Upper lobe of right lung (tissue), 1 donor: ENCODE measurements at regions not wholly inside any gene's neighbourhood (a gene's known extent, or its start where the extent isn't known, plus 50 kb on each side); places are given as distances from the start of the nearest gene placed in this dataset.

Source experiments
- ATAC-seq: fragments of 200-7000 bp; cut with Tn5 transposase; one replicate; pipeline ENCODE4 v1.9.1; 2020; ENCODE audit warnings: mild to moderate bottlenecking, moderate library complexity
- DNase-seq: peaks from one replicate; pipeline ENCODE4 v3.0.0-alpha.2; 2020
- H3K27ac ChIP-seq: fragments of 200-600 bp; one replicate; pipeline ENCODE4 v1.8.0; 2022
- H3K27me3 ChIP-seq: fragments of 200-600 bp; one replicate; pipeline ENCODE4 v1.8.0; 2022; ENCODE audit warnings: mild to moderate bottlenecking
- H3K36me3 ChIP-seq: fragments of 200-600 bp; one replicate; pipeline ENCODE4 v1.8.0; 2022
- H3K4me1 ChIP-seq: fragments of 200-600 bp; one replicate; pipeline ENCODE4 v1.8.0; 2022
- H3K4me3 ChIP-seq: fragments of 200-600 bp; one replicate; pipeline ENCODE4 v1.8.0; 2022; ENCODE audit warnings: mild to moderate bottlenecking
- H3K9me3 ChIP-seq: fragments of 200-600 bp; one replicate; pipeline ENCODE4 v1.8.0; 2022
- intact Hi-C: fragments of 100-400 bp; cut with DNase I; formaldehyde crosslinking; loops from one replicate; pipeline ENCODE4 v1.11.0; 2022
- TF ChIP-seq, protein P1 (sequence below): fragments of 200-600 bp; IDR thresholded peaks from one replicate; pipeline ENCODE4 v1.8.0; 2022; ENCODE audit warnings: antibody characterized with exemption
- donor health status: DM: no; HTN: yes; CAD: no; lungs with severe emphysema.

DNA sequence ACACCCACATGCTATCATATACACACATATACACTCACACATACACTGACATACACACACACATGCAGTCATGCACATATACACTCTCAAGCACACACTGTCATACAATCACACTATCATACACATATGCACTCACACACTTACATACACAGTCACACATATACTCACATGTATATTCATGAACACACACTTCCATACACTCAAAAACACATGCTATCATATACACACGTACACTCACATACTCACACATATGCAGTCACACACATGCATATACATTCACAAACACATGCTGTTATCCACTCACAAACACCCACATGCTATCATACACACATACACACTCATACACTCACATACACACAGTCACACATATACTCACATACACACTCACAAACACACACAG is 71.0 kb upstream of the PLXNA4 start:
- no peak for DNase-seq
- Histone ChIP-seq H3K27me3 (no peaks in the 10 kb centered on the region), H3K9me3 (no peaks in the 10 kb centered on the region), H3K27ac (no peak overlapping the region), H3K4me3 (no peak overlapping the region), H3K4me1 (no peaks in the 10 kb centered on the region), H3K36me3 (no peaks in the 10 kb centered on the region)
- intact Hi-C loops: no loop called here
- ATAC-seq: no peak
- TF ChIP-seq, protein P1, sequence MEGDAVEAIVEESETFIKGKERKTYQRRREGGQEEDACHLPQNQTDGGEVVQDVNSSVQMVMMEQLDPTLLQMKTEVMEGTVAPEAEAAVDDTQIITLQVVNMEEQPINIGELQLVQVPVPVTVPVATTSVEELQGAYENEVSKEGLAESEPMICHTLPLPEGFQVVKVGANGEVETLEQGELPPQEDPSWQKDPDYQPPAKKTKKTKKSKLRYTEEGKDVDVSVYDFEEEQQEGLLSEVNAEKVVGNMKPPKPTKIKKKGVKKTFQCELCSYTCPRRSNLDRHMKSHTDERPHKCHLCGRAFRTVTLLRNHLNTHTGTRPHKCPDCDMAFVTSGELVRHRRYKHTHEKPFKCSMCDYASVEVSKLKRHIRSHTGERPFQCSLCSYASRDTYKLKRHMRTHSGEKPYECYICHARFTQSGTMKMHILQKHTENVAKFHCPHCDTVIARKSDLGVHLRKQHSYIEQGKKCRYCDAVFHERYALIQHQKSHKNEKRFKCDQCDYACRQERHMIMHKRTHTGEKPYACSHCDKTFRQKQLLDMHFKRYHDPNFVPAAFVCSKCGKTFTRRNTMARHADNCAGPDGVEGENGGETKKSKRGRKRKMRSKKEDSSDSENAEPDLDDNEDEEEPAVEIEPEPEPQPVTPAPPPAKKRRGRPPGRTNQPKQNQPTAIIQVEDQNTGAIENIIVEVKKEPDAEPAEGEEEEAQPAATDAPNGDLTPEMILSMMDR: no peak

DNA sequence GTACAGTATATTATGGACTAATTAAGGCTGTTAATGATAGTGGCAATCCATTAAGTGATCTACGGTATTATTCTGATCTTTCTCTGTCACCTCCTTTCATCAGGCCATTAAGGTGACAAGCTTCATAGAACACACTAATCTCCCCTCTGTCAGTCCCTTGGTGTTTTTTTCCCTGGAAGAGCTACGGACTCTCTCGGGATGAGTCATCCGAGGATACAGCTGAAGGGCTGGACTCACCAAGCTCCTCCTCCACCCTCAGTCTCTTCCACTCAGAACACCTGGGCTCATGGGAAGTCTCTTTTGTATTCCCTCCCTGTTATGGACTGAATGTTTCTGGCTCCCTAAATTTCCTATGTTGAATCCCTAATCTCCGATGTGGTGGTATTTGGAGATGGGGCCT is 69.8 kb upstream of the PLXNA4 start:
- no peak overlapping the region for H3K4me3 ChIP-seq
- DNase-seq (no peak), ATAC-seq (no peak)
- no peaks in the 10 kb centered on the region for H3K9me3 ChIP-seq
- H3K36me3 ChIP-seq: no peaks in the 10 kb centered on the region
- no peaks in the 10 kb centered on the region for H3K4me1 ChIP-seq
- H3K27ac ChIP-seq: no peak overlapping the region
- H3K27me3 ChIP-seq: no peaks in the 10 kb centered on the region
- TF ChIP-seq, protein P1: no peak
- intact Hi-C loops: no loop called here

DNA sequence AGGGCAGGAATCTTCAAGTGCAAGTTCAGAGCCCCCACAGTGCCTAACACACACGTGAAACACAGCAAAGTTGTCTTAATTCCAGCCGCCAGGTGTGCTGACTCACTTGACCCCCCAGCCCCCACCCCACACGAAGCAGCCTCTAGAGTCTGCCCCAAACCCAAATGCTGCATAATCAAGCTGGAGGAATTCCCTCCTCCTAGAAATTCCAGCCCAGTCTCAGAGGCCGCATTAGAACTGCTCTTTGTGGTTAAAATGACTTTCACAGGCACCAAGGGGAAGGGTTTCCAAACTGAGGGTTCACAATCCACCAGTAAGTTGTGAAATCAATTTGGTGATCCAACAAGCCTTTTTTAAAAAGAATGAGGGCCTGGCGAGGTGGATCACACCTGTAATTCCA is 67.0 kb upstream of the PLXNA4 start:
- no peak overlapping the region for H3K4me3 ChIP-seq
- no peak overlapping the region for H3K27ac ChIP-seq
- no peaks in the 10 kb centered on the region for H3K36me3 ChIP-seq
- no peaks in the 10 kb centered on the region for H3K9me3 ChIP-seq
- intact Hi-C loops: no loop called here
- TF ChIP-seq, protein P1: no peak
- DNase-seq: no peak
- no peaks in the 10 kb centered on the region for H3K4me1 ChIP-seq
- no peaks in the 10 kb centered on the region for H3K27me3 ChIP-seq
- ATAC-seq: no peak

DNA sequence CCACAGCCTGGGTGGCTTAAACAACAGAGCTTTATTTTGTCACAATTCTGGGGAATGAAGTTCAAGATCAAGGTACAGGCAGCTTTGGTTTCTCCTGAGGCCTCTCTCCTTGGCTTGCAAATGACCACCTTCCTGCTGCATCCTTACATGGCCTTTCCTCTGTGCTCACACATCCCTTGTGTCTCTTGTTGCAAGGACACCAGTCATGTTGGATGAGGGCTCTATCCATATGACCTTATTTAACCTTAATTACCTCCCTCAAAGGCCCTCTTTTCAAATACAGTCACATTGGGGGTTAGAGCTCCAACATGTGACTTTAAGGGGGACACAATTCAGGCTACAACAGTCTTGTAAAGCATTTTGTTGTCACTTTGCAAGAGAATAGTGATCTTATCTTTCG is 65.0 kb upstream of the PLXNA4 start:
- Histone ChIP-seq H3K9me3 (no peaks in the 10 kb centered on the region), H3K36me3 (no peaks in the 10 kb centered on the region), H3K27me3 (no peaks in the 10 kb centered on the region), H3K4me3 (no peak overlapping the region), H3K27ac (no peak overlapping the region), H3K4me1 (no peaks in the 10 kb centered on the region)
- ATAC-seq: no peak
- intact Hi-C loops: no loop called here
- TF ChIP-seq, protein P1: no peak
- no peak for DNase-seq

DNA sequence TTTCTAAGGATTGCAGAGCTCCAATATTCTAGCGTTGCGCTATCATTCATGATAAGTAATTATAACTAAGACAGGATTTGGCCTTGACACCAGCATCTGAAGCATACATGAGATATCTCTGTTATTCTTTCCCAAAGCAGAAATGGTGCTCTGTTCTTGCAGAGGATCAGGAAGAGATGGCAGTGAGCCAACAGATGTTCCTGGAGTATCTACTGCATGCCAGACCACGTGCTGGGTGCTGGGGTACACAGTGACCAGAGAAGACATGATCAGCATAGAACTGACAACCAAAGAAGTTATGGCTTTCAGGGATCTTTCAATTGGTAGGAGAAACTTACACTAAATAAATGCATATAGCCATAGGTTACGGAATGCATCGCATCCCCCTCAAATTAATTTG is 63.7 kb upstream of the PLXNA4 start:
- ATAC-seq (no peak), DNase-seq (no peak)
- no peaks in the 10 kb centered on the region for H3K27me3 ChIP-seq
- H3K36me3 ChIP-seq: no peaks in the 10 kb centered on the region
- no peak overlapping the region for H3K4me3 ChIP-seq
- no peak overlapping the region for H3K27ac ChIP-seq
- TF ChIP-seq, protein P1: no peak
- intact Hi-C loops: no loop called here
- H3K4me1 ChIP-seq: no peaks in the 10 kb centered on the region
- no peaks in the 10 kb centered on the region for H3K9me3 ChIP-seq

DNA sequence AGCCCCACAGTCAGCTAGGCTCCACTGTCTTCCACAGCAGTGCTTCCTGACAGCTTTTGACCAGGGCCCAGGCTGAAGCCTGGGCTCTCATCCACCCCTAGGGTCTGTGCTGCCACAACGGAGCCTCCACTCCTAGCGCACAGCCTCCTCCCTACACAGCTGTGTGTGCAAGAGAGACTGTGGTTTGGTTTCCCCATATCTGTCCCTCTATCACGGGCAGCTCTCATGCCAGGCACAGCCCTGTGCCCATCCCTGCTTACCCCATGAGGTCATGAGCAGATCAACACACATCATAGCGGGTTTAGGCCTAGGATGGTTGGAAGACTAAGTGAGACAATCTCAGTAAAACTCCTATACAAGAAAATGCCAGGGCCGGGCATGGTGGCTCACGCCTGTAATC is 61.7 kb upstream of the PLXNA4 start:
- Histone ChIP-seq H3K36me3 (no peaks in the 10 kb centered on the region), H3K9me3 (no peaks in the 10 kb centered on the region), H3K27me3 (no peaks in the 10 kb centered on the region), H3K4me1 (no peaks in the 10 kb centered on the region), H3K27ac (no peak overlapping the region), H3K4me3 (no peak overlapping the region)
- DNase-seq (no peak), ATAC-seq (no peak)
- TF ChIP-seq, protein P1: no peak
- intact Hi-C loops: no loop called here
